RWPE2 (cell line): ENCODE measurements at regions not wholly inside any gene's neighbourhood (a gene's known extent, or its start where the extent isn't known, plus 50 kb on each side); places are given as distances from the start of the nearest gene placed in this dataset.

Experiments
- ATAC-seq: fragments of 200-7000 bp; cut with Tn5 transposase; 3 replicates; pipeline ENCODE4 v1.9.1; 2021; ENCODE audit warnings: low read depth
- DNase-seq: peaks from one replicate; pipeline ENCODE4 v3.0.0-alpha.2; 2020; ENCODE audit warnings: low spot score
- H3K27ac ChIP-seq: fragments of 450-650 bp; 2 replicates; pipeline ENCODE4 v1.5.1; 2017; ENCODE audit warnings: mild to moderate bottlenecking; ENCODE audit not compliant: poor library complexity, severe bottlenecking
- H3K27me3 ChIP-seq: fragments of 250-450 bp; sonication (Bioruptor Pico); 2 replicates; pipeline ENCODE4 v1.5.1; 2021; ENCODE audit warnings: mild to moderate bottlenecking, moderate library complexity; ENCODE audit not compliant: insufficient read depth, poor library complexity, severe bottlenecking
- H3K36me3 ChIP-seq: fragments of 250-450 bp; sonication (Bioruptor Pico); 2 replicates; pipeline ENCODE4 v1.5.1; 2020; ENCODE audit warnings: low read depth, mild to moderate bottlenecking, moderate library complexity
- H3K4me1 ChIP-seq: fragments of 250-450 bp; sonication (Bioruptor Pico); 2 replicates; pipeline ENCODE4 v1.5.1; 2021; ENCODE audit warnings: mild to moderate bottlenecking, moderate library complexity; ENCODE audit not compliant: insufficient read depth, poor library complexity, severe bottlenecking
- H3K4me3 ChIP-seq: fragments of 250-450 bp; sonication (Bioruptor Pico); 2 replicates; pipeline ENCODE4 v1.5.1; 2021; ENCODE audit warnings: mild to moderate bottlenecking, moderate library complexity; ENCODE audit not compliant: severe bottlenecking
- H3K9me3 ChIP-seq: fragments of 250-450 bp; sonication (Bioruptor Pico); 2 replicates; pipeline ENCODE4 v1.5.1; 2021; ENCODE audit warnings: mild to moderate bottlenecking, moderate library complexity; ENCODE audit not compliant: severe bottlenecking
- CTCF ChIP-seq: fragments of 450-650 bp; IDR thresholded peaks from one replicate; pipeline ENCODE4 v1.5.1; 2017; ENCODE audit warnings: mild to moderate bottlenecking, moderate library complexity; ENCODE audit not compliant: poor library complexity, severe bottlenecking

- TF ChIP-seq CTCF, result no peak
- Histone ChIP-seq H3K4me3 (no peak overlapping the region), H3K4me1 (peaks cover 10% of the 10 kb centered on the region), H3K27ac (no peak overlapping the region), H3K27me3 (no peaks in the 10 kb centered on the region), H3K9me3 (no peaks in the 10 kb centered on the region), H3K36me3 (no peaks in the 10 kb centered on the region)
- ATAC-seq, result peak; percentile 76
- DNase-seq, result no peak
Measured at GRCh38 chr3:170761103-170761502, 108.9 kb downstream of the RPL22L1 start.

GRCh38 chr3:170760174-170760526 is 109.8 kb downstream of the RPL22L1 start:
- TF ChIP-seq CTCF, result no peak
- ATAC-seq (no peak; the same call in 2 of the 3 replicates), DNase-seq (no peak)
- Histone ChIP-seq H3K9me3 (no peaks in the 10 kb centered on the region), H3K27me3 (no peaks in the 10 kb centered on the region), H3K4me3 (no peak overlapping the region), H3K36me3 (no peaks in the 10 kb centered on the region), H3K4me1 (peaks cover 10% of the 10 kb centered on the region), H3K27ac (no peak overlapping the region)

- Histone ChIP-seq H3K36me3 (no peaks in the 10 kb centered on the region), H3K4me3 (no peak overlapping the region), H3K9me3 (no peaks in the 10 kb centered on the region), H3K27ac (no peak overlapping the region), H3K27me3 (no peaks in the 10 kb centered on the region), H3K4me1 (peaks cover 10% of the 10 kb centered on the region)
- no peak for ATAC-seq
- no peak for DNase-seq
- no peak for TF ChIP-seq CTCF
Measured at GRCh38 chr3:170759511-170760173, 110.4 kb downstream of the RPL22L1 start.

GRCh38 chr3:170757038-170757437 is 113.0 kb downstream of the RPL22L1 start:
- no peak for TF ChIP-seq CTCF
- peaks cover 34% of the 10 kb centered on the region for H3K4me1 ChIP-seq
- ATAC-seq, result no peak

GRCh38 chr3:170754311-170754693 is 115.7 kb downstream of the RPL22L1 start:
- Histone ChIP-seq H3K4me1 (peaks cover 43% of the 10 kb centered on the region), H3K27me3 (no peaks in the 10 kb centered on the region), H3K36me3 (no peaks in the 10 kb centered on the region), H3K9me3 (no peaks in the 10 kb centered on the region), H3K27ac (peak overlapping the region; percentile 94), H3K4me3 (no peak overlapping the region)
- no peak for TF ChIP-seq CTCF
- no peak for ATAC-seq
- DNase-seq, result no peak

More at GRCh38 chr3:170757038-170757437, 113.0 kb downstream of the RPL22L1 start:
- Histone ChIP-seq H3K4me3 (no peak overlapping the region), H3K27me3 (no peaks in the 10 kb centered on the region), H3K36me3 (no peaks in the 10 kb centered on the region), H3K9me3 (no peaks in the 10 kb centered on the region), H3K27ac (no peak overlapping the region)
- no peak for DNase-seq
